Activated naive CD8-positive, alpha-beta T cell treated with anti-CD3 and anti-CD28 coated beads, Interleukin-2, amount 10 ng/mL, durations not matched to agents 7 days and 5 days (primary cell): ENCODE measurements at regions not wholly inside any gene's neighbourhood (a gene's known extent, or its start where the extent isn't known, plus 50 kb on each side); places are given as distances from the start of the nearest gene placed in this dataset.

Experiments
- ATAC-seq: fragments of 150-1000 bp; cut with Tn5 transposase; one replicate; pipeline ENCODE4 v1.10.0; 2021; ENCODE audit warnings: low read depth, moderate library complexity
- POLR2A ChIA-PET: fragments of 350-600 bp; sonication (Branson Sonifier 250); formaldehyde crosslinking; loops from one replicate; lab custom pipeline; 2021; ENCODE audit warnings: antibody characterized with exemption; lab: Charles Lee
- DNase-seq: peaks from one replicate; pipeline ENCODE4 v3.0.0; 2021
- H3K27ac Mint-ChIP-seq: one replicate; pipeline ENCODE4 v1.8.0; 2022; ENCODE audit warnings: mild to moderate bottlenecking, mixed read lengths
- H3K27me3 Mint-ChIP-seq: one replicate; pipeline ENCODE4 v1.8.0; 2022; ENCODE audit warnings: mild to moderate bottlenecking, moderate library complexity, mixed read lengths
- H3K36me3 Mint-ChIP-seq: one replicate; pipeline ENCODE4 v1.8.0; 2021; ENCODE audit warnings: mild to moderate bottlenecking, mixed read lengths
- H3K4me1 Mint-ChIP-seq: one replicate; pipeline ENCODE4 v1.8.0; 2021; ENCODE audit warnings: mixed read lengths
- H3K4me3 Mint-ChIP-seq: one replicate; pipeline ENCODE4 v1.8.0; 2022; ENCODE audit warnings: mild to moderate bottlenecking, moderate library complexity, mixed read lengths
- H3K9me3 Mint-ChIP-seq: one replicate; pipeline ENCODE4 v1.8.0; 2021; ENCODE audit warnings: mixed read lengths

- no peaks in the 10 kb centered on the region for H3K9me3 Mint-ChIP-seq
- POLR2A ChIA-PET = no interaction called here
- DNase-seq = no peak
- H3K27me3 Mint-ChIP-seq = no peaks in the 10 kb centered on the region
- H3K4me1 Mint-ChIP-seq = no peaks in the 10 kb centered on the region
- H3K4me3 Mint-ChIP-seq = no peak overlapping the region
- H3K36me3 Mint-ChIP-seq = no peaks in the 10 kb centered on the region
- ATAC-seq = no peak
- H3K27ac Mint-ChIP-seq = no peak overlapping the region
Measured at GRCh38 chr13:34756572-34756971, 185.5 kb upstream of the NBEA start.

GRCh38 chr13:34757441-34757840 is 184.6 kb upstream of the NBEA start:
- ATAC-seq = no peak
- Mint-ChIP-seq H3K27ac (no peak overlapping the region), H3K9me3 (no peaks in the 10 kb centered on the region), H3K27me3 (no peaks in the 10 kb centered on the region), H3K4me1 (no peaks in the 10 kb centered on the region), H3K4me3 (no peak overlapping the region), H3K36me3 (no peaks in the 10 kb centered on the region)
- no peak for DNase-seq
- POLR2A ChIA-PET = no interaction called here

GRCh38 chr13:34758628-34759027 is 183.4 kb upstream of the NBEA start:
- POLR2A ChIA-PET = no interaction called here
- no peaks in the 10 kb centered on the region for H3K9me3 Mint-ChIP-seq
- H3K36me3 Mint-ChIP-seq = no peaks in the 10 kb centered on the region
- no peaks in the 10 kb centered on the region for H3K27me3 Mint-ChIP-seq
- H3K4me1 Mint-ChIP-seq = no peaks in the 10 kb centered on the region
- no peak overlapping the region for H3K4me3 Mint-ChIP-seq
- no peak overlapping the region for H3K27ac Mint-ChIP-seq
- DNase-seq (no peak), ATAC-seq (no peak)

- POLR2A ChIA-PET = no interaction called here
- H3K36me3 Mint-ChIP-seq = no peaks in the 10 kb centered on the region
- ATAC-seq = no peak
Measured at GRCh38 chr13:34762312-34762711, 179.8 kb upstream of the NBEA start.

GRCh38 chr13:34764246-34764645 is 177.8 kb upstream of the NBEA start:
- Mint-ChIP-seq H3K9me3 (peaks cover 1% of the 10 kb centered on the region), H3K27ac (no peak overlapping the region), H3K4me3 (no peak overlapping the region), H3K36me3 (no peaks in the 10 kb centered on the region), H3K4me1 (no peaks in the 10 kb centered on the region), H3K27me3 (no peaks in the 10 kb centered on the region)
- POLR2A ChIA-PET = no interaction called here
- ATAC-seq = no peak
- DNase-seq = no peak

More at GRCh38 chr13:34762312-34762711, 179.8 kb upstream of the NBEA start:
- no peak overlapping the region for H3K4me3 Mint-ChIP-seq
- H3K27ac Mint-ChIP-seq = no peak overlapping the region
- no peaks in the 10 kb centered on the region for H3K9me3 Mint-ChIP-seq
- no peaks in the 10 kb centered on the region for H3K4me1 Mint-ChIP-seq
- no peaks in the 10 kb centered on the region for H3K27me3 Mint-ChIP-seq
- DNase-seq = no peak

- POLR2A ChIA-PET = no interaction called here
- ATAC-seq (no peak), DNase-seq (no peak)
- H3K36me3 Mint-ChIP-seq = no peaks in the 10 kb centered on the region
- H3K4me3 Mint-ChIP-seq = no peak overlapping the region
- H3K4me1 Mint-ChIP-seq = no peaks in the 10 kb centered on the region
- H3K27ac Mint-ChIP-seq = no peak overlapping the region
- H3K27me3 Mint-ChIP-seq = no peaks in the 10 kb centered on the region
- H3K9me3 Mint-ChIP-seq = peaks cover 1% of the 10 kb centered on the region
Measured at GRCh38 chr13:34765446-34766180, 176.5 kb upstream of the NBEA start.

GRCh38 chr13:34767778-34768177 is 174.3 kb upstream of the NBEA start:
- Mint-ChIP-seq H3K36me3 (no peaks in the 10 kb centered on the region), H3K4me3 (no peak overlapping the region), H3K27me3 (peaks cover 3% of the 10 kb centered on the region), H3K27ac (no peak overlapping the region), H3K4me1 (no peaks in the 10 kb centered on the region), H3K9me3 (peaks cover 1% of the 10 kb centered on the region)
- no peak for ATAC-seq
- no peak for DNase-seq
- POLR2A ChIA-PET = no interaction called here

GRCh38 chr13:34772206-34772605 is 169.9 kb upstream of the NBEA start:
- H3K4me1 Mint-ChIP-seq = no peaks in the 10 kb centered on the region

GRCh38 chr13:34772881-34773280 is 169.2 kb upstream of the NBEA start:
- peaks cover 1% of the 10 kb centered on the region for H3K9me3 Mint-ChIP-seq
- no peak for ATAC-seq
- POLR2A ChIA-PET = no interaction called here

More at GRCh38 chr13:34772206-34772605, 169.9 kb upstream of the NBEA start:
- Mint-ChIP-seq H3K36me3 (no peaks in the 10 kb centered on the region), H3K27ac (no peak overlapping the region), H3K4me3 (no peak overlapping the region), H3K27me3 (peaks cover 8% of the 10 kb centered on the region), H3K9me3 (peaks cover 1% of the 10 kb centered on the region)
- POLR2A ChIA-PET = no interaction called here
- DNase-seq = no peak
- ATAC-seq = no peak

GRCh38 chr13:34776390-34776981 is 165.6 kb upstream of the NBEA start:
- Mint-ChIP-seq H3K27me3 (peaks cover 8% of the 10 kb centered on the region), H3K4me3 (no peak overlapping the region), H3K36me3 (no peaks in the 10 kb centered on the region), H3K9me3 (no peaks in the 10 kb centered on the region), H3K27ac (no peak overlapping the region), H3K4me1 (no peaks in the 10 kb centered on the region)
- DNase-seq (no peak), ATAC-seq (no peak)
- POLR2A ChIA-PET = no interaction called here

More at GRCh38 chr13:34772881-34773280, 169.2 kb upstream of the NBEA start:
- no peak for DNase-seq
- Mint-ChIP-seq H3K27me3 (peaks cover 8% of the 10 kb centered on the region), H3K36me3 (no peaks in the 10 kb centered on the region), H3K4me1 (no peaks in the 10 kb centered on the region), H3K27ac (no peak overlapping the region), H3K4me3 (no peak overlapping the region)

- Mint-ChIP-seq H3K27me3 (peaks cover 6% of the 10 kb centered on the region), H3K27ac (no peak overlapping the region), H3K9me3 (no peaks in the 10 kb centered on the region), H3K4me3 (no peak overlapping the region), H3K4me1 (no peaks in the 10 kb centered on the region), H3K36me3 (no peaks in the 10 kb centered on the region)
- POLR2A ChIA-PET = no interaction called here
- no peak for DNase-seq
- ATAC-seq = no peak
Measured at GRCh38 chr13:34777089-34777913, 164.8 kb upstream of the NBEA start.

GRCh38 chr13:34777914-34778303 is 164.2 kb upstream of the NBEA start:
- no peaks in the 10 kb centered on the region for H3K9me3 Mint-ChIP-seq
- no peak overlapping the region for H3K27ac Mint-ChIP-seq
- no peak for DNase-seq
- H3K36me3 Mint-ChIP-seq = no peaks in the 10 kb centered on the region
- no peak overlapping the region for H3K4me3 Mint-ChIP-seq
- ATAC-seq = no peak
- H3K4me1 Mint-ChIP-seq = no peaks in the 10 kb centered on the region
- H3K27me3 Mint-ChIP-seq = peaks cover 5% of the 10 kb centered on the region
- POLR2A ChIA-PET = no interaction called here

- H3K27me3 Mint-ChIP-seq = peaks cover 5% of the 10 kb centered on the region
- no peak overlapping the region for H3K4me3 Mint-ChIP-seq
- no peak for DNase-seq
- H3K27ac Mint-ChIP-seq = no peak overlapping the region
- no peak for ATAC-seq
- POLR2A ChIA-PET = no interaction called here
- no peaks in the 10 kb centered on the region for H3K36me3 Mint-ChIP-seq
- no peaks in the 10 kb centered on the region for H3K4me1 Mint-ChIP-seq
- H3K9me3 Mint-ChIP-seq = no peaks in the 10 kb centered on the region
Measured at GRCh38 chr13:34779171-34779570, 162.9 kb upstream of the NBEA start.

GRCh38 chr13:34793301-34793700 is 148.8 kb upstream of the NBEA start:
- no peaks in the 10 kb centered on the region for H3K36me3 Mint-ChIP-seq
- H3K4me3 Mint-ChIP-seq = no peak overlapping the region
- no peaks in the 10 kb centered on the region for H3K4me1 Mint-ChIP-seq
- H3K27ac Mint-ChIP-seq = no peak overlapping the region
- ATAC-seq = no peak
- no peaks in the 10 kb centered on the region for H3K27me3 Mint-ChIP-seq
- peaks cover 9% of the 10 kb centered on the region for H3K9me3 Mint-ChIP-seq
- POLR2A ChIA-PET = no interaction called here
- no peak for DNase-seq
